H1 (cell line): ENCODE measurements at regions not wholly inside any gene's neighbourhood (a gene's known extent, or its start where the extent isn't known, plus 50 kb on each side); places are given as distances from the start of the nearest gene placed in this dataset.

Experiments used
- CTCF ChIA-PET: fragments of 300-600 bp; sonication (Branson Sonifier 250); formaldehyde crosslinking; loops from one replicate; lab custom pipeline; 2021; ENCODE audit not compliant: partially characterized antibody; lab: Charles Lee
- POLR2A ChIA-PET: fragments of 300-600 bp; sonication (Branson Sonifier 250); formaldehyde crosslinking; loops from one replicate; lab custom pipeline; 2021; ENCODE audit warnings: inconsistent platforms; ENCODE audit not compliant: partially characterized antibody; lab: Charles Lee
- DNase-seq, 2 experiments: peaks; one replicate each; pipeline versions ENCODE4 v3.0.0 to v3.0.0-alpha.2; 2010 to 2022; ENCODE audit warnings: low spot score in 2 of 2, low read depth in 1 of 2, mixed read lengths in 1 of 2
- FAIRE-seq: peaks from 2 replicates; lab custom pipeline; 2011; peaks lifted over from hg19 to GRCh38; lab: Jason Lieb, UNC
- H2AFZ ChIP-seq: 2 replicates; pipeline ENCODE4 v1.8.1; 2012; ENCODE audit warnings: low read length, inconsistent platforms
- H2AK5ac ChIP-seq: 2 replicates; pipeline ENCODE4 v1.6.1; 2013; ENCODE audit warnings: low read depth, low read length
- H2BK120ac ChIP-seq: replicated peaks from 2 replicates; pipeline ENCODE3; 2013; ENCODE audit warnings: low read depth, low read length, inconsistent platforms
- H2BK12ac ChIP-seq: 2 replicates; pipeline ENCODE4 v1.6.1; 2013; ENCODE audit warnings: low read depth, low read length
- H2BK15ac ChIP-seq: 2 replicates; pipeline ENCODE4 v1.6.1; 2013; ENCODE audit warnings: low read length
- H2BK20ac ChIP-seq: 2 replicates; pipeline ENCODE4 v1.6.1; 2013; ENCODE audit warnings: low read length
- H2BK5ac ChIP-seq: 2 replicates; pipeline ENCODE4 v1.6.1; 2013; ENCODE audit warnings: low read depth, low read length
- H3K14ac ChIP-seq: 2 replicates; pipeline ENCODE4 v1.6.1; 2013; ENCODE audit warnings: inconsistent platforms; ENCODE audit not compliant: insufficient read length
- H3K18ac ChIP-seq: 2 replicates; pipeline ENCODE4 v1.6.1; 2013; ENCODE audit warnings: low read length; ENCODE audit errors: extremely low read depth
- H3K23ac ChIP-seq: 2 replicates; pipeline ENCODE4 v1.6.1; 2013; ENCODE audit warnings: inconsistent platforms; ENCODE audit not compliant: insufficient read length
- H3K23me2 ChIP-seq: 2 replicates; pipeline ENCODE4 v1.6.1; 2013; ENCODE audit warnings: low read depth, low read length
- H3K27ac ChIP-seq: 2 replicates; pipeline ENCODE4 v1.6.1; 2011; ENCODE audit warnings: low read depth, low read length, inconsistent platforms
- H3K27me3 ChIP-seq, 4 experiments: replicated peaks in 1 of 4; 1 replicate in 1 of 4; 2 replicates in 3 of 4; pipeline versions ENCODE4 v1.6.1 to v1.8.1; 2011 to 2013; ENCODE audit warnings: low read length in 3 of 4, mild to moderate bottlenecking in 3 of 4, inconsistent platforms in 2 of 4, mixed read lengths in 2 of 4, moderate library complexity in 1 of 4; ENCODE audit not compliant: control insufficient read depth in 3 of 4, insufficient read depth in 3 of 4; ENCODE audit errors: extremely low read depth in 1 of 4
- H3K36me3 ChIP-seq, 4 experiments: 2 replicates each; pipeline versions ENCODE4 v1.6.1 to v1.8.1; 2011 to 2013; ENCODE audit warnings: mild to moderate bottlenecking in 4 of 4, low read length in 3 of 4, moderate library complexity in 2 of 4, control low read depth in 1 of 4, inconsistent platforms in 1 of 4; ENCODE audit not compliant: insufficient read depth in 4 of 4, control insufficient read depth in 2 of 4
- H3K4ac ChIP-seq: replicated peaks from 2 replicates; pipeline ENCODE3; 2013; ENCODE audit warnings: low read length, low read depth, mixed read lengths, inconsistent platforms; ENCODE audit not compliant: insufficient read length
- H3K4me1 ChIP-seq, 4 experiments: replicated peaks in 1 of 4; 1 replicate in 1 of 4; 2 replicates in 3 of 4; pipeline versions ENCODE4 v1.6.1 to v1.8.1; 2011 to 2013; ENCODE audit warnings: low read length in 3 of 4, inconsistent platforms in 2 of 4, mixed read lengths in 1 of 4; ENCODE audit not compliant: insufficient read depth in 4 of 4, control insufficient read depth in 3 of 4
- H3K4me2 ChIP-seq, 2 experiments: 2 replicates each; pipeline versions ENCODE4 v1.6.1 to v1.8.1; 2011 to 2013; ENCODE audit warnings: low read depth in 2 of 2, low read length in 2 of 2, control low read depth in 1 of 2, inconsistent platforms in 1 of 2, mild to moderate bottlenecking in 1 of 2; ENCODE audit not compliant: insufficient read depth in 1 of 2
- H3K4me3 ChIP-seq, 4 experiments: fragments of 200-600, 300-600 bp in 1 of 4; sonication (generic), shearing (Covaris generic), sonication (Bioruptor Twin) in 1 of 4; 2 replicates each; pipeline versions ENCODE4 v1.5.1 to v1.8.1; 2011 to 2016; ENCODE audit warnings: low read length in 4 of 4, low read depth in 3 of 4, control low read depth in 2 of 4, inconsistent platforms in 2 of 4, mild to moderate bottlenecking in 2 of 4, mixed read lengths in 1 of 4, moderate library complexity in 1 of 4; ENCODE audit not compliant: insufficient read depth in 2 of 4; ENCODE audit errors: extremely low read depth in 1 of 4
- H3K56ac ChIP-seq: replicated peaks from 2 replicates; pipeline ENCODE3; 2013; ENCODE audit warnings: low read depth, mild to moderate bottlenecking, mixed read lengths, low read length, inconsistent platforms; ENCODE audit not compliant: insufficient read length
- H3K79me1 ChIP-seq: 2 replicates; pipeline ENCODE4 v1.6.1; 2013; ENCODE audit warnings: low read depth, low read length, control low read depth
- H3K79me2 ChIP-seq, 2 experiments: 2 replicates each; pipeline versions ENCODE4 v1.6.1 to v1.8.1; 2012 to 2013; ENCODE audit warnings: low read length in 2 of 2, mild to moderate bottlenecking in 2 of 2, inconsistent platforms in 1 of 2; ENCODE audit not compliant: insufficient read depth in 2 of 2, control insufficient read depth in 1 of 2
- H3K9ac ChIP-seq, 4 experiments: replicated peaks in 1 of 4; 1 replicate in 1 of 4; 2 replicates in 3 of 4; pipeline versions ENCODE4 v1.6.1 to v1.8.1; 2011 to 2013; ENCODE audit warnings: low read depth in 3 of 4, low read length in 3 of 4, control low read depth in 2 of 4, mild to moderate bottlenecking in 2 of 4, moderate library complexity in 2 of 4, inconsistent platforms in 1 of 4; ENCODE audit errors: extremely low read depth in 1 of 4
- H3K9me3 ChIP-seq, 2 experiments: 2 replicates each; pipeline versions ENCODE4 v1.6.1 to v1.8.1; 2012 to 2013; ENCODE audit warnings: mild to moderate bottlenecking in 2 of 2, moderate library complexity in 2 of 2, control low read depth in 1 of 2, inconsistent platforms in 1 of 2, low read depth in 1 of 2, low read length in 1 of 2, mixed read lengths in 1 of 2; ENCODE audit not compliant: insufficient read depth in 2 of 2
- H4K20me1 ChIP-seq, 2 experiments: replicated peaks in 1 of 2; 2 replicates each; pipeline versions ENCODE3 to v1.8.1; 2011 to 2013; ENCODE audit warnings: inconsistent platforms in 2 of 2, low read length in 2 of 2, mild to moderate bottlenecking in 1 of 2; ENCODE audit not compliant: insufficient read depth in 2 of 2, control insufficient read depth in 1 of 2
- H4K5ac ChIP-seq: 2 replicates; pipeline ENCODE4 v1.6.1; 2013; ENCODE audit warnings: low read length, low read depth, mixed read lengths, inconsistent platforms; ENCODE audit not compliant: insufficient read length
- H4K8ac ChIP-seq: 2 replicates; pipeline ENCODE4 v1.8.0; 2013; ENCODE audit warnings: mild to moderate bottlenecking, moderate library complexity, low read length, inconsistent platforms; ENCODE audit not compliant: insufficient read depth; ENCODE audit errors: extremely low read depth
- H4K91ac ChIP-seq: replicated peaks from 2 replicates; pipeline ENCODE3; 2013; ENCODE audit warnings: low read length, mixed read lengths, inconsistent platforms; ENCODE audit not compliant: insufficient read length
- POLR2A ChIP-seq, 2 experiments: IDR thresholded peaks; 1 replicate in 1 of 2; 2 replicates in 1 of 2; pipeline ENCODE4 v1.6.1; 2011; ENCODE audit warnings: low read depth in 2 of 2, low read length in 2 of 2, mild to moderate bottlenecking in 2 of 2; ENCODE audit errors: control extremely low read depth in 1 of 2
- WGBS, 2 experiments: shearing (Covaris generic) in 1 of 2; methylation state at CpG; one replicate each; pipeline versions ENCODE4 v1.1.6 to v1.1.7; 2013 to 2015; ENCODE audit warnings: low lambda C conversion rate in 2 of 2, mixed read lengths in 2 of 2, inconsistent platforms in 1 of 2, low coverage in 1 of 2, missing lambda C conversion rate in 1 of 2; ENCODE audit not compliant: insufficient replicate concordance in 2 of 2, insufficient coverage in 1 of 2, insufficient read length in 1 of 2; ENCODE audit errors: extremely low coverage in 1 of 2, missing lambda C conversion rate in 1 of 2; 5-methylcytosine and 5-hydroxymethylcytosine counted together

DNA sequence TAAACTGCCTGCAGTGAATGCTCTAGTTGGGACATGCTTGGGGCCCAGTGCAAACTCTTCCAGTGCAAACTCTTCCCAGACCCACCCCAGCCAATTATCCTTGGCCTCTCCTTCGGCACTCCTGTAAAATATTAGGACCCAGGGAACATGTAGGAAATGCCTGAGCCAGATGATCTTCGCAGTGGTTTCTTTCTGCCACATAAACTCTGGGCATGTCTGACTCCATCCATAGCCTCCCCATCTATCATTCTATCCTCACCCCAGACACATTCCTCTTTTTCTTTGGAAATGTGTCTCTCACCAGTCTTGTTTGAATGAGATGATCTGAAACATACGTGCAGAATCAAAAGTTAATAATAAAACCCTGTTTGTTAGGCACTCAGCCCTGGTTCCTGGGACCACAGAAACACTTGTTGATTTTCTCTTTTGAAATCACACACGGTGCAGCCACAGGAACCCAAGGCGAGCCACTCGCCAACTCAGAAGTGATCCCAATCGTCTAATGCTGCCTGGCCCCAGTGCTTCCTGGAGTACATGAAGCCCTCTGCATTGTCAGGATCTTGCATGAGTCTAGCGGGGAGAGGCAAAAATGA, 108.9 kb upstream of the CST7 start:
- no peak overlapping the region for H4K5ac ChIP-seq
- H2BK12ac ChIP-seq, result no peak overlapping the region
- no peaks in the 10 kb centered on the region for H3K9me3 ChIP-seq
- H2BK15ac ChIP-seq, result no peak overlapping the region
- 0 out of 2 replicates have a peak overlapping the region, but pooled peaks have one; percentile 15 for H2BK20ac ChIP-seq
- H3K23me2 ChIP-seq, result peaks cover 2% of the 10 kb centered on the region; the same call in 1 of the 2 replicates
- no peak overlapping the region for H3K9ac ChIP-seq
- no peak for TF ChIP-seq POLR2A (IDR thresholded peaks at IDR 0.05; ENCODE audit: control extremely low read depth in 1 of 2, low read depth in 2 of 2, low read length in 2 of 2)
- no peak overlapping the region for H3K4ac ChIP-seq
- H4K91ac ChIP-seq, result no peak overlapping the region
- no peaks in the 10 kb centered on the region for H3K79me1 ChIP-seq
- ChIA-PET CTCF (no interaction called here), POLR2A (no interaction called here)
- H3K4me3 ChIP-seq, result no peak overlapping the region
- no peak overlapping the region for H2BK120ac ChIP-seq
- no peak overlapping the region for H4K8ac ChIP-seq
- 92% methylated on average over 8 of the region's 8 CpGs; no CpG with 5 or more reads in 1 of the 2 experiments for WGBS, 2 experiments
- H3K56ac ChIP-seq, result no peak overlapping the region
- H2AK5ac ChIP-seq, result no peak overlapping the region
- no peak overlapping the region for H3K18ac ChIP-seq
- H3K4me1 ChIP-seq, result no peaks in the 10 kb centered on the region
- no peaks in the 10 kb centered on the region for H4K20me1 ChIP-seq
- H3K14ac ChIP-seq, result no peak overlapping the region
- no peaks in the 10 kb centered on the region for H3K27me3 ChIP-seq
- H3K4me2 ChIP-seq, result no peak overlapping the region
- no peaks in the 10 kb centered on the region for H3K79me2 ChIP-seq
- no peak for FAIRE-seq
- H3K36me3 ChIP-seq, result no peaks in the 10 kb centered on the region
- no peak overlapping the region for H2BK5ac ChIP-seq
- DNase-seq, result no peak
- H3K27ac ChIP-seq, result no peak overlapping the region
- no peak overlapping the region for H3K23ac ChIP-seq
- no peak overlapping the region for H2AFZ ChIP-seq
